SK-N-SH (cell line): ENCODE measurements at regions not wholly inside any gene's neighbourhood (a gene's known extent, or its start where the extent isn't known, plus 50 kb on each side); places are given as distances from the start of the nearest gene placed in this dataset.

ENCODE experiments used
- CTCF ChIA-PET: fragments of 300-600, 350-600 bp; formaldehyde crosslinking; extraction: SDS; loops from one replicate; lab custom pipeline; 2021; lab: Yijun Ruan, JAX
- POLR2A ChIA-PET: fragments of 350-600 bp; sonication (Branson Sonifier 250); formaldehyde crosslinking; extraction: SDS; loops from one replicate; lab custom pipeline; 2020; ENCODE audit warnings: antibody characterized with exemption, inconsistent platforms; lab: Yijun Ruan, JAX
- DNase-seq: peaks from one replicate; pipeline ENCODE4 v3.0.0; 2012
- H2AFZ ChIP-seq: fragments of 200-600 bp; sonication (generic); 2 replicates; pipeline ENCODE4 v1.8.1; 2016; ENCODE audit warnings: antibody characterized with exemption, mild to moderate bottlenecking, low read depth
- H3F3A ChIP-seq: fragments of 200-600 bp; sonication (generic); replicated peaks from 2 replicates; pipeline ENCODE3; 2016; ENCODE audit warnings: antibody characterized with exemption, mild to moderate bottlenecking; ENCODE audit not compliant: insufficient read depth
- H3K27ac ChIP-seq, 2 experiments: fragments of 200-500 bp in 1 of 2; fragments of 200-600 bp in 1 of 2; sonication (Bioruptor generic) in 1 of 2; sonication (generic), shearing (Covaris generic) in 1 of 2; 2 replicates each; pipeline versions ENCODE4 v1.5.1 to v1.6.1; 2014 to 2016; ENCODE audit warnings: low read depth in 2 of 2, inconsistent platforms in 1 of 2, low read length in 1 of 2, mild to moderate bottlenecking in 1 of 2, mixed read lengths in 1 of 2
- H3K27me3 ChIP-seq: fragments of 200-600 bp; sonication (generic), shearing (Covaris generic); 2 replicates; pipeline ENCODE4 v1.6.1; 2016; ENCODE audit warnings: mixed run types; ENCODE audit not compliant: insufficient read depth
- H3K36me3 ChIP-seq, 2 experiments: fragments of 200-500 bp in 1 of 2; fragments of 200-600 bp in 1 of 2; sonication (Bioruptor generic) in 1 of 2; sonication (generic) in 1 of 2; replicated peaks in 1 of 2; 2 replicates each; pipeline versions ENCODE3 to v1.5.1; 2014 to 2016; ENCODE audit warnings: low read length in 1 of 2, mild to moderate bottlenecking in 1 of 2; ENCODE audit not compliant: insufficient read depth in 2 of 2, control insufficient read depth in 1 of 2
- H3K4me1 ChIP-seq, 2 experiments: fragments of 200-500 bp in 1 of 2; fragments of 200-600 bp in 1 of 2; sonication (Bioruptor generic) in 1 of 2; sonication (generic), shearing (Covaris generic) in 1 of 2; 2 replicates each; pipeline versions ENCODE4 v1.5.1 to v1.6.1; 2014 to 2016; ENCODE audit warnings: low read depth in 1 of 2, low read length in 1 of 2, mixed run types in 1 of 2; ENCODE audit not compliant: insufficient read depth in 2 of 2, control insufficient read depth in 1 of 2
- H3K4me2 ChIP-seq: fragments of 200-600 bp; sonication (generic), shearing (Covaris generic); 2 replicates; pipeline ENCODE4 v1.6.1; 2017; ENCODE audit warnings: mixed run types
- H3K4me3 ChIP-seq, 2 experiments: fragments of 200-500 bp in 1 of 2; fragments of 200-600 bp in 1 of 2; sonication (Bioruptor generic) in 1 of 2; sonication (generic), shearing (Covaris generic) in 1 of 2; 2 replicates each; pipeline versions ENCODE4 v1.5.1 to v1.8.1; 2014 to 2016; ENCODE audit warnings: low read depth in 2 of 2, inconsistent platforms in 1 of 2, low read length in 1 of 2, mild to moderate bottlenecking in 1 of 2, mixed read lengths in 1 of 2, moderate library complexity in 1 of 2
- H3K79me2 ChIP-seq: fragments of 200-600 bp; sonication (generic); 2 replicates; pipeline ENCODE4 v1.8.1; 2017; ENCODE audit warnings: mild to moderate bottlenecking; ENCODE audit not compliant: insufficient read depth
- H3K9ac ChIP-seq: fragments of 200-600 bp; sonication (generic); 2 replicates; pipeline ENCODE4 v1.6.1; 2017; ENCODE audit warnings: mixed run types
- H3K9me2 ChIP-seq: fragments of 200-600 bp; sonication (generic); 2 replicates; pipeline ENCODE4 v1.6.1; 2017; ENCODE audit warnings: mixed run types
- H3K9me3 ChIP-seq: fragments of 200-600 bp; sonication (generic); 2 replicates; pipeline ENCODE4 v1.6.1; 2017; ENCODE audit warnings: mixed run types, mild to moderate bottlenecking, moderate library complexity
- H4K20me1 ChIP-seq: fragments of 200-600 bp; sonication (generic); 2 replicates; pipeline ENCODE4 v1.6.1; 2017; ENCODE audit warnings: mild to moderate bottlenecking, mixed run types; ENCODE audit not compliant: insufficient read depth
- ELF1 ChIP-seq: IDR thresholded peaks from 2 replicates; pipeline ENCODE4 v1.4.0; 2012
- FOXM1 ChIP-seq: IDR thresholded peaks from 2 replicates; pipeline ENCODE4 v1.4.0; 2012; ENCODE audit warnings: low read depth, mild to moderate bottlenecking
- GABPA ChIP-seq: IDR thresholded peaks from 2 replicates; pipeline ENCODE4 v1.4.0; 2012; ENCODE audit warnings: low read depth, mild to moderate bottlenecking
- MEF2A ChIP-seq: IDR thresholded peaks from 2 replicates; pipeline ENCODE4 v1.4.0; 2012; ENCODE audit warnings: low read depth, borderline replicate concordance
- MXI1 ChIP-seq: IDR thresholded peaks from 2 replicates; pipeline ENCODE4 v1.6.1; 2012; ENCODE audit warnings: mild to moderate bottlenecking, low read depth, low read length, improper control_type of control experiment
- NFIC ChIP-seq: IDR thresholded peaks from 2 replicates; pipeline ENCODE4 v1.4.0; 2012; ENCODE audit warnings: borderline replicate concordance
- NRF1 ChIP-seq: IDR thresholded peaks from 2 replicates; pipeline ENCODE4 v1.6.1; 2012; ENCODE audit warnings: low read depth, mild to moderate bottlenecking, low read length
- POLR2AphosphoS5 ChIP-seq: IDR thresholded peaks from 2 replicates; pipeline ENCODE4 v1.6.1; 2012; ENCODE audit warnings: low read depth, low read length
- RAD21 ChIP-seq: IDR thresholded peaks from 2 replicates; pipeline ENCODE4 v1.6.1; 2012; ENCODE audit warnings: mild to moderate bottlenecking, low read length
- RCOR1 ChIP-seq: fragments of 150-350 bp; IDR thresholded peaks from 2 replicates; pipeline ENCODE4 v1.6.1; 2017; ENCODE audit warnings: antibody characterized with exemption, low read length
- RXRA ChIP-seq: IDR thresholded peaks from 2 replicates; pipeline ENCODE4 v1.4.0; 2012; ENCODE audit warnings: low read depth, mild to moderate bottlenecking, borderline replicate concordance
- SIN3A ChIP-seq: IDR thresholded peaks from 2 replicates; pipeline ENCODE4 v1.6.1; 2012; ENCODE audit warnings: low read depth, mild to moderate bottlenecking, low read length, moderate library complexity, borderline replicate concordance
- SMC3 ChIP-seq: IDR thresholded peaks from 2 replicates; pipeline ENCODE4 v1.6.1; 2012; ENCODE audit warnings: low read depth, low read length, improper control_type of control experiment
- TAF1 ChIP-seq: IDR thresholded peaks from 2 replicates; pipeline ENCODE4 v1.6.1; 2012; ENCODE audit warnings: low read depth, mild to moderate bottlenecking, low read length, moderate library complexity, borderline replicate concordance
- TEAD4 ChIP-seq: IDR thresholded peaks from 2 replicates; pipeline ENCODE4 v1.4.0; 2012; ENCODE audit warnings: mild to moderate bottlenecking, borderline replicate concordance; ENCODE audit not compliant: insufficient read depth
- WGBS: methylation state at CpG from one replicate; pipeline ENCODE4 v1.1.6; 2017; ENCODE audit warnings: low lambda C conversion rate; 5-methylcytosine and 5-hydroxymethylcytosine counted together
- TF ChIP-seq, protein P1 (sequence below): fragments of 150-350 bp; IDR thresholded peaks from 2 replicates; pipeline ENCODE4 v1.6.1; 2016; ENCODE audit warnings: mild to moderate bottlenecking, low read depth, low read length
- TF ChIP-seq, protein P2 (sequence below): IDR thresholded peaks from 2 replicates; pipeline ENCODE4 v1.4.0; 2012; ENCODE audit warnings: low read depth, borderline replicate concordance
- TF ChIP-seq, protein P3 (sequence below): fragments of 150-350 bp; IDR thresholded peaks from 2 replicates; pipeline ENCODE4 v1.6.1; 2017; ENCODE audit warnings: antibody characterized with exemption, low read length, low read depth, borderline replicate concordance
- TF ChIP-seq, protein P4 (sequence below): IDR thresholded peaks from 2 replicates; pipeline ENCODE4 v1.4.0; 2012; ENCODE audit warnings: low read depth, borderline replicate concordance

DNA sequence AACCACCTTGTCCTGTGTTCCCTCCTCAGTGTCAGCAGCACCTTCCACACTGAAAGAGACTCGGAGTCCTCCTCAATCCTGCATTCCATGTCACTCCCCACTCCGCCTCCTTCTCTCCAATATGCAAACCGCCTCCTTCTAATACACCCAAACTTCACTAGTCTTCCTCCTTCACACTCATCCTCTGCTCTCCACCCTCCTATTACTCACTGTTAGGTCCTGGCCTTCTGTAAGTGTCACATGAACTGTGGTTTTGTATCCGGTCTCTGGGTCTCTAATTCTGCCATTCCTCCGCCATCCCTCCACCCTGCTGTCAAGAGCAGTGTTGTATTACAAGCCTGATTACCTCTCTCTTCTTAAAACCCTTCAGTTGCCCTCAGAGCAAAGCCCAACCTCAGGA, 200.5 kb upstream of the CDYL start:
- Histone ChIP-seq H3K4me3 (no peak overlapping the region), H3K4me1 (no peaks in the 10 kb centered on the region), H3K9me2 (no peaks in the 10 kb centered on the region), H3K4me2 (no peak overlapping the region), H3F3A (no peaks in the 10 kb centered on the region), H4K20me1 (no peaks in the 10 kb centered on the region), H3K36me3 (peaks cover 0 to 6% of the 10 kb centered on the region in 2 experiments), H3K27ac (no peak overlapping the region), H3K9ac (no peak overlapping the region), H3K27me3 (no peaks in the 10 kb centered on the region), H3K79me2 (no peaks in the 10 kb centered on the region)
- POLR2A ChIA-PET = no interaction called here
- WGBS = 23% methylated on average over 5 of the region's 5 CpGs
- CTCF ChIA-PET = no interaction called here
- DNase-seq = no peak
- TF ChIP-seq SMC3 (no peak), TAF1 (no peak), GABPA (no peak), SIN3A (no peak), TEAD4 (no peak), FOXM1 (no peak), NFIC (no peak)
- TF ChIP-seq, protein P1, sequence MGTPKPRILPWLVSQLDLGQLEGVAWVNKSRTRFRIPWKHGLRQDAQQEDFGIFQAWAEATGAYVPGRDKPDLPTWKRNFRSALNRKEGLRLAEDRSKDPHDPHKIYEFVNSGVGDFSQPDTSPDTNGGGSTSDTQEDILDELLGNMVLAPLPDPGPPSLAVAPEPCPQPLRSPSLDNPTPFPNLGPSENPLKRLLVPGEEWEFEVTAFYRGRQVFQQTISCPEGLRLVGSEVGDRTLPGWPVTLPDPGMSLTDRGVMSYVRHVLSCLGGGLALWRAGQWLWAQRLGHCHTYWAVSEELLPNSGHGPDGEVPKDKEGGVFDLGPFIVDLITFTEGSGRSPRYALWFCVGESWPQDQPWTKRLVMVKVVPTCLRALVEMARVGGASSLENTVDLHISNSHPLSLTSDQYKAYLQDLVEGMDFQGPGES = no peak
- TF ChIP-seq, all 33 proteins: peak for 0
- no peak overlapping the region for H2AFZ ChIP-seq
- 0 out of 2 replicates have a peak, but pooled peaks cover 4% of the 10 kb centered on the region for H3K9me3 ChIP-seq

DNA sequence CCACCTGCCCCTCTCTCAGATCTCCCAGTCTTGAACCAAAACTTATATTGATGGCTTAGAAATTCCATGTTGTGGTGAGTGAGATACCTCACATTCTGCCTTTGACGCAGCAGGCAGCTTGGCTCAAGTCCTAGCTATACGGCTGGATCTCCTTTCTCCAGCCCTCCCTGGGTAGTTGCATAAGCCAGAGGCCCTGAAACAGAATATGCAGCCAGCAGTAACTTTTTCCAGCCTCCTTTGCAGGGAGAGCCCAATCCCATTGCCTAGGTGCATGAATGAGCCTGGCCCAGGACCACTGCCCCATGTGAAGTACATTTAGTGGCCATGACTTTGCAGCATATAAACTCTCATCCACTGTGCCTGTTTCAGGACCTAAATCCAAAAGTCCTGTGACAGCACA, 202.2 kb upstream of the CDYL start:
- ChIA-PET POLR2A (no interaction called here), CTCF (no interaction called here)
- TF ChIP-seq, protein P2, sequence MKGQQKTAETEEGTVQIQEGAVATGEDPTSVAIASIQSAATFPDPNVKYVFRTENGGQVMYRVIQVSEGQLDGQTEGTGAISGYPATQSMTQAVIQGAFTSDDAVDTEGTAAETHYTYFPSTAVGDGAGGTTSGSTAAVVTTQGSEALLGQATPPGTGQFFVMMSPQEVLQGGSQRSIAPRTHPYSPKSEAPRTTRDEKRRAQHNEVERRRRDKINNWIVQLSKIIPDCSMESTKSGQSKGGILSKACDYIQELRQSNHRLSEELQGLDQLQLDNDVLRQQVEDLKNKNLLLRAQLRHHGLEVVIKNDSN = no peak
- TF ChIP-seq, protein P3, sequence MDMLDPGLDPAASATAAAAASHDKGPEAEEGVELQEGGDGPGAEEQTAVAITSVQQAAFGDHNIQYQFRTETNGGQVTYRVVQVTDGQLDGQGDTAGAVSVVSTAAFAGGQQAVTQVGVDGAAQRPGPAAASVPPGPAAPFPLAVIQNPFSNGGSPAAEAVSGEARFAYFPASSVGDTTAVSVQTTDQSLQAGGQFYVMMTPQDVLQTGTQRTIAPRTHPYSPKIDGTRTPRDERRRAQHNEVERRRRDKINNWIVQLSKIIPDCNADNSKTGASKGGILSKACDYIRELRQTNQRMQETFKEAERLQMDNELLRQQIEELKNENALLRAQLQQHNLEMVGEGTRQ = no peak
- TF ChIP-seq SIN3A (no peak), GABPA (no peak), FOXM1 (no peak), TAF1 (no peak), MXI1 (no peak), RAD21 (no peak), MEF2A (no peak), POLR2AphosphoS5 (no peak), ELF1 (no peak), NRF1 (no peak), RXRA (no peak), NFIC (no peak), RCOR1 (no peak), TEAD4 (no peak), SMC3 (no peak)
- TF ChIP-seq, protein P4, sequence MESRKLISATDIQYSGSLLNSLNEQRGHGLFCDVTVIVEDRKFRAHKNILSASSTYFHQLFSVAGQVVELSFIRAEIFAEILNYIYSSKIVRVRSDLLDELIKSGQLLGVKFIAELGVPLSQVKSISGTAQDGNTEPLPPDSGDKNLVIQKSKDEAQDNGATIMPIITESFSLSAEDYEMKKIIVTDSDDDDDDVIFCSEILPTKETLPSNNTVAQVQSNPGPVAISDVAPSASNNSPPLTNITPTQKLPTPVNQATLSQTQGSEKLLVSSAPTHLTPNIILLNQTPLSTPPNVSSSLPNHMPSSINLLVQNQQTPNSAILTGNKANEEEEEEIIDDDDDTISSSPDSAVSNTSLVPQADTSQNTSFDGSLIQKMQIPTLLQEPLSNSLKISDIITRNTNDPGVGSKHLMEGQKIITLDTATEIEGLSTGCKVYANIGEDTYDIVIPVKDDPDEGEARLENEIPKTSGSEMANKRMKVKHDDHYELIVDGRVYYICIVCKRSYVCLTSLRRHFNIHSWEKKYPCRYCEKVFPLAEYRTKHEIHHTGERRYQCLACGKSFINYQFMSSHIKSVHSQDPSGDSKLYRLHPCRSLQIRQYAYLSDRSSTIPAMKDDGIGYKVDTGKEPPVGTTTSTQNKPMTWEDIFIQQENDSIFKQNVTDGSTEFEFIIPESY = no peak
- Histone ChIP-seq H3K36me3 (peaks cover 0 to 6% of the 10 kb centered on the region in 2 experiments), H3F3A (no peaks in the 10 kb centered on the region), H3K27me3 (no peaks in the 10 kb centered on the region), H3K9ac (no peak overlapping the region), H3K4me1 (no peaks in the 10 kb centered on the region), H4K20me1 (no peaks in the 10 kb centered on the region), H3K9me2 (no peaks in the 10 kb centered on the region), H3K27ac (no peak overlapping the region), H3K4me3 (no peak overlapping the region), H2AFZ (no peak overlapping the region), H3K4me2 (no peak overlapping the region), H3K9me3 (0 out of 2 replicates have a peak, but pooled peaks cover 4% of the 10 kb centered on the region), H3K79me2 (no peaks in the 10 kb centered on the region)
- 52% methylated on average over 2 of the region's 2 CpGs for WGBS
- no peak for DNase-seq
